ENCODE measurements at regions not wholly inside any gene's neighbourhood (a gene's known extent, or its start where the extent isn't known, plus 50 kb on each side); places are given as distances from the start of the nearest gene placed in this dataset.

DNA sequence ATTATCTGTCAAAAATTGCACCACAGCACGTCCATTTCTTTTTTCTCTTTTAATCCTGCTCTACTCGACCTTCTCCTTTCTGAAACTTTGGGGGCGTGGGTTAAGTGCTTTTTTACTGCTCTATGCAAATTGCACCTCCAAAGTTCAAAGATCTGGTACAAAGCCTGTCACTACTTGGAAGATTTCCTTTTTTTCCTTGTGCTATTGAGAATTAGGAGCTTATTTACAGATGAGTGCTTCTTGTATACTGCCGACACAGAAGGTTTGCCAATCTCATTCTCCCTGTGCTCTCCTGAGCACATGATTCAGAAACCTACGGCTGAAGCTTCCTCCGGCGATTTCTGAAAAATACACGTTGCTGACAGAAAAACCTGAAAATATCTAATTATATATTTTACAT lies 94.8 kb downstream of the TEX29 start:
- H3K36me3 ChIP-seq = no peaks in the 10 kb centered on the region
- H3K4me3 ChIP-seq = no peak overlapping the region
- H3K27ac ChIP-seq = no peak overlapping the region
- DNase-seq = no peak
- TF ChIP-seq POLR2A (IDR thresholded peaks at IDR 0.05) = no peak
- TF ChIP-seq, protein P1, sequence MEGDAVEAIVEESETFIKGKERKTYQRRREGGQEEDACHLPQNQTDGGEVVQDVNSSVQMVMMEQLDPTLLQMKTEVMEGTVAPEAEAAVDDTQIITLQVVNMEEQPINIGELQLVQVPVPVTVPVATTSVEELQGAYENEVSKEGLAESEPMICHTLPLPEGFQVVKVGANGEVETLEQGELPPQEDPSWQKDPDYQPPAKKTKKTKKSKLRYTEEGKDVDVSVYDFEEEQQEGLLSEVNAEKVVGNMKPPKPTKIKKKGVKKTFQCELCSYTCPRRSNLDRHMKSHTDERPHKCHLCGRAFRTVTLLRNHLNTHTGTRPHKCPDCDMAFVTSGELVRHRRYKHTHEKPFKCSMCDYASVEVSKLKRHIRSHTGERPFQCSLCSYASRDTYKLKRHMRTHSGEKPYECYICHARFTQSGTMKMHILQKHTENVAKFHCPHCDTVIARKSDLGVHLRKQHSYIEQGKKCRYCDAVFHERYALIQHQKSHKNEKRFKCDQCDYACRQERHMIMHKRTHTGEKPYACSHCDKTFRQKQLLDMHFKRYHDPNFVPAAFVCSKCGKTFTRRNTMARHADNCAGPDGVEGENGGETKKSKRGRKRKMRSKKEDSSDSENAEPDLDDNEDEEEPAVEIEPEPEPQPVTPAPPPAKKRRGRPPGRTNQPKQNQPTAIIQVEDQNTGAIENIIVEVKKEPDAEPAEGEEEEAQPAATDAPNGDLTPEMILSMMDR (IDR thresholded peaks at IDR 0.05) = no peak
- no peaks in the 10 kb centered on the region for H3K4me1 ChIP-seq
- intact Hi-C loops (cut with DNase I) = no loop called here
- no peaks in the 10 kb centered on the region for H3K9me3 ChIP-seq
- no peak for ATAC-seq
- 56% methylated on average over 8 of the region's 8 CpGs for WGBS (ENCODE audit: insufficient coverage, low coverage, low lambda C conversion rate, missing lambda C conversion rate)
- H3K27me3 ChIP-seq = no peaks in the 10 kb centered on the region

DNA sequence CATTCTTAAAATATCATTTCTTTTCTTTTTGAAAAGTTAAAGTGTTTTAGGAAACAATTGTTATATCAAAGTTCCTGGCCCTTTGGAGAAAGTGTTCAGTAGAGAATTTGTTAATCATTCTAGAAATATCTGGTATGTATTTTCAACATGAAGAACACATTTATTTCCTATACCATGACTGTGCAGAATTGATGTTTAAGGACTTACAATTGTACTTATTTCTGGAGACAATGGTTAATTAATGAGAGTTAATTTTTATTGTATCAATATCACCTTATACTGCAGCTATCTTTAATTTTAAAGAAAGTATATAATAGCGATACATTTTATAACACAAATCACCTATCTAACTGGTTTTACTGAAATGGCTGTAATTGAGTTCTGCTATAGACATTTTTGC lies 95.3 kb downstream of the TEX29 start:
- H3K9me3 ChIP-seq = no peaks in the 10 kb centered on the region
- no peaks in the 10 kb centered on the region for H3K4me1 ChIP-seq
- 87% methylated on average over 1 of the region's 1 CpG for WGBS (ENCODE audit: insufficient coverage, low coverage, low lambda C conversion rate, missing lambda C conversion rate)
- DNase-seq (no peak), ATAC-seq (no peak)
- TF ChIP-seq, protein P1 (IDR thresholded peaks at IDR 0.05) = no peak
- TF ChIP-seq POLR2A (IDR thresholded peaks at IDR 0.05) = no peak
- intact Hi-C loops (cut with DNase I) = no loop called here
- no peak overlapping the region for H3K27ac ChIP-seq
- H3K4me3 ChIP-seq = no peak overlapping the region
- no peaks in the 10 kb centered on the region for H3K27me3 ChIP-seq
- no peaks in the 10 kb centered on the region for H3K36me3 ChIP-seq

DNA sequence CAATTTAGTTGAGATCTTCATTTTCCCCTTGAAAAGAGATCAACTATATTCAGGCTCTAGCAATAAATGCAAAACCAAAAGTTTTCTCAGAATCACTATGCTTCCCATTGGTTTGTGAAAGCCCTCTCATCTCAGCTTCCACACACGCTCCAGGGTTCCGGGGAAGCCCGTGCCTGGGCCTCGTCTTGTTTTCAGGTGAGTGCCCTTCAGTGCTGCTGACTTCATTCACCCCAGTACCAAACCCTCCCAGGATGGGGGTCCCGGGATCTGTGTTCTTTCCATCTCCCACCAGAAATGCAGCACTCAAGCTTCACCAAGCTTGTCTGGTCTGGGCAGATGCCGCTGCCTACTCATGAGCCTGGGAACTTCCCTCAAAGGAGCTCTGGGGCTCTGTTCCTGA lies 97.7 kb downstream of the TEX29 start:
- TF ChIP-seq, protein P1 (IDR thresholded peaks at IDR 0.05) = no peak
- no peak for TF ChIP-seq POLR2A (IDR thresholded peaks at IDR 0.05)
- Histone ChIP-seq H3K4me1 (no peaks in the 10 kb centered on the region), H3K36me3 (no peaks in the 10 kb centered on the region), H3K9me3 (no peaks in the 10 kb centered on the region), H3K27me3 (no peaks in the 10 kb centered on the region), H3K27ac (no peak overlapping the region), H3K4me3 (no peak overlapping the region)
- DNase-seq (no peak), ATAC-seq (no peak)
- 63% methylated on average over 6 of the region's 6 CpGs for WGBS (ENCODE audit: insufficient coverage, low coverage, low lambda C conversion rate, missing lambda C conversion rate)
- intact Hi-C loops (cut with DNase I) = no loop called here

DNA sequence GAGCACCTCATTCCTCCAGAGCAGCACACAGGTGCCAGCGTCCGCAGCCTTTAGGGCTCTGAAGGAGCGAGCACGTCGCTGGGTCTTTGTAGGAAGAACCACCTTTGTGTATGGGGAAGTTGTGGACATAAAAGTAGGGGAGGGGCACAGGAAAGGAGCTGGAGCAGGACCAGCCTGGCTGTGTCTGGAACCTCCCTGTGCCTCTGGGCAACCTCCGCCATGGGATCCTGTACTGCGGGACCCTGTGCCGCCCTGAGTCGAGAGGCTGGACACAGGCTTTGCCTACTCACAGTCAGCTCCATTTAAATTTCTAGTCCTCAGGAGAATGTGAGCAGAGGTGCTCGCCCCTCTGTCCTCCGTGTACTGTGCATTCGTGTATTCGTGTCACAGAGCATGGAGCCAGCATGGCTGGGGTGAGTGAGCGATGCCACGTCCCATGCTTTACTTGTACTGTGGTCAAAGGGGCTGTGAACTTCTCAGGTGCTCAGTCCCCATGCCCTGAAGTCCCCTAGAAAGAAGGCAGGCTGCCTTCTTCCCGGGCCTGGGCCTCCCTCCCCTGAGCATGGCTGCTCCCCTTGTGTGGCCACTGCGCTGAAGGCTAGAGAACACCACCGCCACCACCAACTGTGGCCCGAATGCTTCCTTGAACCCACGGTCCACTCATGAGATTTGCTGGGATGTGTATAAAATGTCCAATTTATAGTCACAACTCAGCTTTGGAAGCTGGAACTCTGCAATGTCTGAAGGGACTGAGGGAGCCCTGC lies 99.9 kb downstream of the TEX29 start:
- WGBS (ENCODE audit: insufficient coverage, low coverage, low lambda C conversion rate, missing lambda C conversion rate) = 85% methylated on average over 6 of the region's 20 CpGs
- H3K27ac ChIP-seq = no peak overlapping the region
- TF ChIP-seq POLR2A (IDR thresholded peaks at IDR 0.05) = no peak
- TF ChIP-seq, protein P1 (IDR thresholded peaks at IDR 0.05) = no peak
- ATAC-seq (no peak), DNase-seq (no peak)
- H3K27me3 ChIP-seq = no peaks in the 10 kb centered on the region
- no peaks in the 10 kb centered on the region for H3K36me3 ChIP-seq
- no peaks in the 10 kb centered on the region for H3K4me1 ChIP-seq
- H3K4me3 ChIP-seq = no peak overlapping the region
- no peaks in the 10 kb centered on the region for H3K9me3 ChIP-seq
- intact Hi-C loops (cut with DNase I) = no loop called here
